GM03348 (cell line): ENCODE measurements at regions not wholly inside any gene's neighbourhood (a gene's known extent, or its start where the extent isn't known, plus 50 kb on each side); places are given as distances from the start of the nearest gene placed in this dataset.
"Not testable (repeated sequence)": the region's sequence is repeated elsewhere in the genome, so short reads cannot be mapped to it uniquely, and the experiment has no call there.

Source experiments
- DNase-seq: peaks from one replicate; pipeline ENCODE4 v3.0.0; 2012; ENCODE audit warnings: low spot score

GRCh38 chr18:68429111-68429510 lies 285.8 kb downstream of the TMX3 start:
- DNase-seq = no peak

- DNase-seq = no peak
Measured at GRCh38 chr18:68428661-68429060, 286.2 kb downstream of the TMX3 start.

GRCh38 chr18:68427951-68428401 lies 286.9 kb downstream of the TMX3 start:
- peak; percentile 76 for DNase-seq

- no peak for DNase-seq
Measured at GRCh38 chr18:68426731-68427315, 288.1 kb downstream of the TMX3 start.

- DNase-seq = no peak
Measured at GRCh38 chr18:68418881-68419280, 296.0 kb downstream of the TMX3 start.

- no peak for DNase-seq
Measured at GRCh38 chr18:68418226-68418868, 296.6 kb downstream of the TMX3 start.

GRCh38 chr18:68417826-68418225 lies 297.1 kb downstream of the TMX3 start:
- peak; percentile 31 for DNase-seq

- no peak for DNase-seq
Measured at GRCh38 chr18:68417166-68417799, 297.6 kb downstream of the TMX3 start.

- no peak for DNase-seq
Measured at GRCh38 chr18:68414407-68414806, 300.5 kb downstream of the TMX3 start.

GRCh38 chr18:68409576-68409975 lies 305.3 kb downstream of the TMX3 start:
- DNase-seq = no peak

- DNase-seq = peak; percentile 57
Measured at GRCh38 chr18:68406761-68407160, 308.1 kb downstream of the TMX3 start.

GRCh38 chr18:68402784-68403183 lies 312.1 kb downstream of the TMX3 start:
- no peak for DNase-seq

GRCh38 chr18:68400889-68401288 lies 314.0 kb downstream of the TMX3 start:
- DNase-seq = no peak

GRCh38 chr18:68399721-68400120 lies 315.2 kb downstream of the TMX3 start:
- DNase-seq = no peak

- DNase-seq = no peak
Measured at GRCh38 chr18:68397241-68398035, 317.5 kb downstream of the TMX3 start.

GRCh38 chr18:68394705-68395104 lies 320.2 kb downstream of the TMX3 start:
- no peak for DNase-seq

- no peak for DNase-seq
Measured at GRCh38 chr18:68391801-68392200, 323.1 kb downstream of the TMX3 start.

- DNase-seq = peak; percentile 6
Measured at GRCh38 chr18:68387246-68387645, 327.7 kb downstream of the TMX3 start.

- not testable (repeated sequence) for DNase-seq
Measured at GRCh38 chr18:68383979-68384378, 330.9 kb downstream of the TMX3 start.

GRCh38 chr18:68376926-68377325 lies 338.0 kb downstream of the TMX3 start:
- DNase-seq = no peak

GRCh38 chr18:68362907-68363306 lies 352.0 kb downstream of the TMX3 start:
- DNase-seq = no peak

- no peak for DNase-seq
Measured at GRCh38 chr18:68355637-68356036, 359.3 kb downstream of the TMX3 start.

GRCh38 chr18:68354176-68354575 lies 360.7 kb downstream of the TMX3 start:
- DNase-seq = peak; percentile 9
